NB4 (cell line): ENCODE measurements at regions not wholly inside any gene's neighbourhood (a gene's known extent, or its start where the extent isn't known, plus 50 kb on each side); places are given as distances from the start of the nearest gene placed in this dataset.

Source experiments
- DNase-seq: peaks from one replicate; pipeline ENCODE4 v3.0.0; 2010; ENCODE audit warnings: low read depth
- H3K4me3 ChIP-seq: one replicate; pipeline ENCODE4 v1.5.1; 2011; ENCODE audit warnings: mild to moderate bottlenecking, low read depth, low read length, moderate library complexity
- MYC ChIP-seq: IDR thresholded peaks from 2 replicates; pipeline ENCODE4 v1.6.1; 2011; ENCODE audit warnings: low read depth, low read length
- POLR2A ChIP-seq: IDR thresholded peaks from 2 replicates; pipeline ENCODE4 v1.6.1; 2011; ENCODE audit warnings: mild to moderate bottlenecking; ENCODE audit not compliant: insufficient read length; ENCODE audit errors: extremely low read depth
- TF ChIP-seq, protein P1 (sequence below): IDR thresholded peaks from one replicate; pipeline ENCODE4 v1.5.1; 2012; ENCODE audit warnings: low read depth, low read length
- TF ChIP-seq, protein P2 (sequence below): IDR thresholded peaks from 2 replicates; pipeline ENCODE4 v1.6.1; 2011; ENCODE audit warnings: low read depth, low read length

- no peak for DNase-seq
- TF ChIP-seq, protein P1, sequence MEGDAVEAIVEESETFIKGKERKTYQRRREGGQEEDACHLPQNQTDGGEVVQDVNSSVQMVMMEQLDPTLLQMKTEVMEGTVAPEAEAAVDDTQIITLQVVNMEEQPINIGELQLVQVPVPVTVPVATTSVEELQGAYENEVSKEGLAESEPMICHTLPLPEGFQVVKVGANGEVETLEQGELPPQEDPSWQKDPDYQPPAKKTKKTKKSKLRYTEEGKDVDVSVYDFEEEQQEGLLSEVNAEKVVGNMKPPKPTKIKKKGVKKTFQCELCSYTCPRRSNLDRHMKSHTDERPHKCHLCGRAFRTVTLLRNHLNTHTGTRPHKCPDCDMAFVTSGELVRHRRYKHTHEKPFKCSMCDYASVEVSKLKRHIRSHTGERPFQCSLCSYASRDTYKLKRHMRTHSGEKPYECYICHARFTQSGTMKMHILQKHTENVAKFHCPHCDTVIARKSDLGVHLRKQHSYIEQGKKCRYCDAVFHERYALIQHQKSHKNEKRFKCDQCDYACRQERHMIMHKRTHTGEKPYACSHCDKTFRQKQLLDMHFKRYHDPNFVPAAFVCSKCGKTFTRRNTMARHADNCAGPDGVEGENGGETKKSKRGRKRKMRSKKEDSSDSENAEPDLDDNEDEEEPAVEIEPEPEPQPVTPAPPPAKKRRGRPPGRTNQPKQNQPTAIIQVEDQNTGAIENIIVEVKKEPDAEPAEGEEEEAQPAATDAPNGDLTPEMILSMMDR, result no peak
- TF ChIP-seq, protein P2, sequence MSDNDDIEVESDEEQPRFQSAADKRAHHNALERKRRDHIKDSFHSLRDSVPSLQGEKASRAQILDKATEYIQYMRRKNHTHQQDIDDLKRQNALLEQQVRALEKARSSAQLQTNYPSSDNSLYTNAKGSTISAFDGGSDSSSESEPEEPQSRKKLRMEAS, result no peak
- TF ChIP-seq MYC (no peak), POLR2A (no peak)
- no peak overlapping the region for H3K4me3 ChIP-seq
Measured at GRCh38 chr2:18781541-18782280, 192.3 kb upstream of the NT5C1B start.

GRCh38 chr2:18777250-18777812 is 188.0 kb upstream of the NT5C1B start:
- no peak overlapping the region for H3K4me3 ChIP-seq
- TF ChIP-seq, protein P1, result no peak
- TF ChIP-seq, protein P2, result no peak
- TF ChIP-seq POLR2A (no peak), MYC (no peak)
- DNase-seq, result no peak

DNA sequence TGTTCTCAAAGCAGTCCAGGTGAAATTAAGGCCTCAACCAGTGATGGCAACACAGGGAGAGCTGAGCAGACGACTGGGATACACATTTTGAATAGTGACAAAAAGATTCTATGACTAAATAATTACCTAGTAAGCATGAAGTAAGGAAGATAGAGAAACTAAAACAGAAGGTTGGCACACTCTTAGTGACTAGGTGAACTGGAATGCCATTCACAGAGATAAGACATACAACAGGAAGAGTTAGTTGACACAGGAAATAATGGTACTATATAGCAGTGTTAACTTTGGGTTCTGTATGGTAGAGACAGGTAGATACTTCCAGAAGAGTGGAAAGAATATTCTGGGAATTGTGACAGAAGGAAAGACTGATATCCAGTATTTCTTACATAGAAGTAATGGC is 181.8 kb upstream of the NT5C1B start:
- no peak overlapping the region for H3K4me3 ChIP-seq
- DNase-seq, result no peak
- TF ChIP-seq MYC, result no peak
- TF ChIP-seq, protein P1, result no peak

DNA sequence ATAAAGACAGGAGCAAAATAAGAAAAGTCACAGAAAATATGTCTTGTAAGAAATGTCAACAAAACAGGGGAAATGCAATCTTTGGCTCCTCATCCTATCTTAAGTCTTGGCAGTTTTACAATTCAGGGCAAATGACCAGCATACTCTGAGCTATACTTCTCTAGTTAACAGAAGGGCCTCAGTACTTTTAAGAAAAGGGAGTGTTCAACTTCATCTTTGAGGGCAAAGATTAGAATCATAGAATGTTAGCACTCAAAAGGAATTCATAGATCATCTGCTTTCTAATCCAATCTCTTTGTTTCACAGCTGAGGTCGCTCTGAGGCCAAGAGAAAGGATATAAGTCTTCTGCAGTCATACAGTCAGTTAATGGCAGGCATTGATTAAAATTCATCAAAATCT is 174.0 kb upstream of the NT5C1B start:
- H3K4me3 ChIP-seq, result no peak overlapping the region
- TF ChIP-seq, protein P1, result no peak
- TF ChIP-seq, protein P2, result no peak
- no peak for TF ChIP-seq POLR2A
- no peak for TF ChIP-seq MYC
- no peak for DNase-seq

GRCh38 chr2:18762667-18763066 is 173.3 kb upstream of the NT5C1B start:
- no peak overlapping the region for H3K4me3 ChIP-seq
- no peak for DNase-seq
- TF ChIP-seq MYC, result no peak
- TF ChIP-seq, protein P2, result no peak
- TF ChIP-seq, protein P1, result no peak
- no peak for TF ChIP-seq POLR2A

DNA sequence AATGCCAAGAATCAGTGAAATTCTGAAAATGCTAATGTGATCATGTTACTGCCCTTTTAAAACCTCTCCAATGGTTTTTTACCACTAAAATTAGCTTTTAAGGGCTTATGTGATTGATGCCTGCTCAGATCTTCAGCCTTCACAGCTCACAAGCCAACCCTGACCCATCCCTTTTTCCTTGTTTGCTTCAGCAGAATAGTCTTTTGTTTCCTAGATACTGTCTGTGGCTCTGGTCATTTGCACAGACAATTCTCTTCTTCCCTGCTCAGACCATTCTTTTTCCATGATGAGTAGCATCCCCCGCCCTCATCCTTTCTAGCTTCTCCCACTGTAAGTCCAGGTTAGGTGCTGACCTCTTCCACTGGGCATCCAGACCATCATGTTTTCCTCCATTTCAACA is 164.9 kb upstream of the NT5C1B start:
- TF ChIP-seq, protein P2, result no peak
- TF ChIP-seq POLR2A (no peak), MYC (no peak)
- TF ChIP-seq, protein P1, result no peak
- no peak overlapping the region for H3K4me3 ChIP-seq
- DNase-seq, result no peak
